ENCODE measurements at regions not wholly inside any gene's neighbourhood (a gene's known extent, or its start where the extent isn't known, plus 50 kb on each side); places are given as distances from the start of the nearest gene placed in this dataset.

- no peak for DNase-seq
These were observed 231.3 kb downstream of the KLF13 start for GRCh38 chr15:31557899-31558298.

DNA sequence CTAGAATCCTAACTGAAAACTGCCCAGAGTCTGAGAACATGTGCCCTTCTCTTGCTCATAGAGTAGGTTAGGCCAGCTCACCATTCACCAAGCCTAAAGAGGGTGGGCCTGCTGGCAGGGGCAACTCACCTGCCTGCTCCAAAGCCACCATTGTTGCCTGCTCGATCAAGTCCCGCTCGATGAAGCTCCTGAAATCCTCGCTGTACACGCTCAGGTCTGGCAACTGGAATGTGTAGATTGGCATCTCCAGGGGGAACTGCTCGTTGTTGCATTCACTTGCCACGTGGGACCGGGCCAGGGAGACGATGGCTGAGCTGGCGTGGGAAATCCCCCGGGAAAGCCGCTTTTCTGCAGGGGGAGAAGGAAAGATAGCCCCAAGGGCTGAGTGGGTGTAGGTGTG, 232.2 kb downstream of the KLF13 start:
- no peak for DNase-seq

DNA sequence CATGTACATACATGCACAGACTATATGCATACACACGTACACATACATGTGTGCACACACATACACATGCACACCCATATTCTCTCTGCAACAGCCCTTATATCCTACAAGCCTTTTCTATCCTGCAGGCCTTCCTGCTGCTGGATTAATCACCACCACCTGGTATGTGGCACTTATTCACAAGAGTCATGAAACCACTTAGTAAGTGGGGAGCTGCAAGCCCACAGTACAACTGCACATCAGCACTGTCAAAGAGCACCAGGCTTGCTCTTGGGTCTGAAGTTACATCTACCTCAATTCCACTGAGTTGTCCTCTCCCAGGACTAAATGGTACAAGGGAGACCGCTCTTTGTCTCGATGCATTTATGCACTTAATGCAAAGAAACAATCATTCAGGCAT, 233.2 kb downstream of the KLF13 start:
- no peak for DNase-seq

- no peak for DNase-seq
These were observed 234.0 kb downstream of the KLF13 start for GRCh38 chr15:31560643-31561042.

- DNase-seq: no peak
These were observed 234.5 kb downstream of the KLF13 start for GRCh38 chr15:31561156-31561555.

GRCh38 chr15:31563001-31563400, 236.4 kb downstream of the KLF13 start:
- no peak for DNase-seq

- DNase-seq: no peak
These were observed 236.8 kb downstream of the KLF13 start for GRCh38 chr15:31563421-31563820.

GRCh38 chr15:31567861-31568260, 241.2 kb downstream of the KLF13 start:
- DNase-seq: no peak

- no peak for DNase-seq
These were observed 243.2 kb downstream of the KLF13 start for GRCh38 chr15:31569836-31570235.

DNA sequence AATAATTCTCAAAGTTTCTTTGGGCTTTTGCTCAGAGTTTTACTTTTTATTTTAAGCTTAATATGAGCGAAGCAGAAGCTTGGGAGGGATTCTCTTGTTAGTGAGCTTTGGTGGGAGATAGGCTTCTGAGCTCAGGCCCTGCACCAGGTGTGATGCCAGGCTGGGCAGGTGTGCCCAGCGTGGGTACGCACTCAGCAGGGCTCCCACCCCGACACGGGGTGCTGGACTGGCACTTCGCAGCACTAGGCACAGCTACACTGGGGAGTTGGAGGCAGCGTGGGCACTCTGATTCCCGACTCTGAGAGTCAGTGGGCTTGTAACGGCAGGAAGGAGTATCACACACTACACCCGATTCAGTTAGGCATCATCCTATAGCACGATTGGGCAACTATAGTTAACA, 244.0 kb downstream of the KLF13 start:
- no peak for DNase-seq

DNA sequence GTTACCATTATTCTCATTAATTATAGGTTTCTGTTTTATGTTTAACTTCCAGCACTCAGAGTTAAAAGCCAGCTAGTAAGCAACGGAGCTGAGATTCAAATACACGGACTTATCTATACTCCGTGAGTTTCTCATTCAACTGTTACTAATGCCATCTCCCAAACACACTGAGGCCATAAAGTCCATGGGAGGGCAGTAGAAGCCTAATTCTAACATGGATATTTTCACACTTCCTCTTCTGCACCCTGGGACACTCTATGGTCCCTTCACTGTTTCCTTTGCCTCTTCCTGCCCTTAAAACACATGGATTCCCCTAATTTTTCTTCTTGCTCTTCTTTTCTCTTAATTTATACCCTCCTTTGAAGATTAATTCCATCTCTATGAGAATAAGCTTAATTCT, 245.0 kb downstream of the KLF13 start:
- DNase-seq: no peak

GRCh38 chr15:31573759-31574158, 247.1 kb downstream of the KLF13 start:
- no peak for DNase-seq

GRCh38 chr15:31574766-31575165, 248.1 kb downstream of the KLF13 start:
- no peak for DNase-seq

GRCh38 chr15:31577108-31577507, 250.5 kb downstream of the KLF13 start:
- no peak for DNase-seq

GRCh38 chr15:31579282-31579681, 252.6 kb downstream of the KLF13 start:
- DNase-seq: no peak

DNA sequence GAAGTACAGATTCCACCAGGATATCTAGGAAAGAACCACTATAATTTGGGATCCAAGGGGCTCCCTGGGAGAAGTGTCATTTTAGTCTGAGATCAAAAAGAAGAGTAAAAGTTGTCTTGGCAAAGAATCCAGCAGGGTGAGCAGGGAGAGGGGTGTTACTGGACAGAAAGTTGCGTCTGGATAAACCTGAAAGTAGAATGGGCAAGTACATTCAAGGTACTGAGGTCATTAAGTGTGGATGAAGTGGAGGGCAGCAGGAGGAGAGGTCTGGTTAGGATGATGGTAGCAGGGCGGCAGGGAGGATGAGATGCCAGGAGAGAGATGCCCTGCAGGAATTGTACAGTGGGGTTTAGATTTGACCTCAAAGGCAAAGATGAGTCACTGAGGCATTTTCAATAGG, 253.3 kb downstream of the KLF13 start:
- DNase-seq: no peak

DNA sequence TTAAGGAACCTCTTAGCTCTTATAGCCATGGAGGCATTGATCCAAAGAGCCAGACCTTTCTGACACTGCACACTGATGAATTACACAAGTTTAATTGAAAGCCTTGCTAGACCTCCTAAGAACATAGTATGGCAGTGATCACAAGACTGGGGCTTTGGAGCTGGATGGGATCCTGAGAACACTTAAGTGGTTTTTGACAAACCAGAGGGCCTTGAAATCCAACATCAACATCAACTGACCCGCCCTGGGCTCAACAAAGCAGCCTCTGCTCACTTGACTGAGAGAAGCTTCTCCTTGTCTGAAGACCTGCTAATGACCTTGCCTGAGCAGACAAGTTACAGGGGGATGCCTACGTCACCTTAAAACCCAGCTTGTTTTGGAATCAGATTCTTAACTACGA, 257.6 kb downstream of the KLF13 start:
- DNase-seq: no peak

DNA sequence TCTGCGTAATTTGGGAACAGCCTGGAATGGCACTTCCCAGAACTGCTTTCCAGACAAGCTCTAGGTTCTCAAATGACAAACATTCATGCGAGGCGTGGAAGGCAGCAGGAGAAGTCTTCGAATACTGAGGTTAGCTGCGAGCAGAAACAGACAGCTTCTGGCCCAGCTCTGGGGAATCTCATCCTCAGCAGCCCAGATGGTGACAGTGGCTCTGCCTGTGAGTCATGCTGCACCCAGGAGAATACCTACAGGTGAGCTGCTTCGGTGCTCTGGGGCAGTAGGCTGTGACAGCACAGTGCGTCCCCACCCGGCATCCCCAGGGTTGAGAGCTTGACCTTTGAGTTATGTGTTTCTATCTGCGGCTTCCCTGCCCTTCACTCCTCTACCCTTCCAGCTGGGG, 258.6 kb downstream of the KLF13 start:
- no peak for DNase-seq

DNA sequence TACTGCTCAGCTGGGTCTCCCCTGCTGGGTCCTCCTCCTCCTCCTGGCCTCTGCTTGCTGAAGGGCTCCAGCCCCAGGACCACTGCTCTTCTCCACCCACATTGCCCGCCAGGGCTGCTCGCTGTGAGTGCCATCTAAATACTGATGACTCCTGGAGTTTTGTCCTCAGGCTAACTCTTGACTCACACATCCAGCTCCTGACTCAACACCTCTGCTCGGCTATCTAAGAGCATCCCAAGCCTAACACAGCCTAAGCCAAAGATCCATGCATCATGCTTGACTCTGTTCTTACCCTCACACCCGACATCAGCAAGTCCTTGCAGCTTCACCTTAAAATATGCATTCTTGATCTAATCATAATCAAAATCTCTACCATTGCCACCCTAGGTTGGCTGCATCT, 260.2 kb downstream of the KLF13 start:
- DNase-seq: no peak

- DNase-seq: no peak
These were observed 260.9 kb downstream of the KLF13 start for GRCh38 chr15:31587583-31587982.

DNA sequence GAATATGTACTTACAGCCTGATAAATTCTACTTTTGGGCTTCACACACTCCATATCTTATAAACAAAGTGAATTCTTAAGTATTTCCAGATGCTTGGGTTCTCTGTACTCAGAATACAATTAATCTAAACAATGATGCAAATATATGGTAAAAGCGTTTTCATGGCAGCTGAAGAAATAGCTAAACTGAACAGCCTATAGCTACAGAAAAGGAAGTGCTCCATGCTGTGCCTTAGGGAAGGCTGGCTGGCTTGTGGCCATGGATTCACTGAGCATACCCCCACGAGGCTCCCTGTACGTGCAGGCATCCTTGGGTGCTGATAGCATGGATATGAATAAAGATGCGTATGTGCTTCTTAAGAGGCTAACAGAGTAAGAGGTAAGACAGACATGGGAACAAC, 264.0 kb downstream of the KLF13 start:
- no peak for DNase-seq

DNA sequence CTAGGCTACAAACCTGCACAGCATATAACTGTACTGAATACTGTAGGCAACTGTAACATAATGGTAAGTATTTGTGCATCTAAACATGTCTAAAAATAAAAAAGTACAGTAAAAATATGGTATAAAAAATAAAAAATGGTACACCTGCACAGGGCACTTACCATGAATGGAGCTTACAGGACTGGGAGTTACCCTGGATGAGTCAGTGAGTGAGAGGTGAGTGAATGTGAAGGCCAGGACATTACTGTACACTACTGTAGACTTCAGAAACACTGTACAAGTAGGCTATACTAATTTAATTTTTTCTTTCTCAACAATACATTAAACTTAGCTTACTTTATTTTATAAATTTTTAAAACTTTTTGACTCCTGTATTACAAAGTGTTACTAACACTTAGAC, 265.3 kb downstream of the KLF13 start:
- no peak for DNase-seq

DNA sequence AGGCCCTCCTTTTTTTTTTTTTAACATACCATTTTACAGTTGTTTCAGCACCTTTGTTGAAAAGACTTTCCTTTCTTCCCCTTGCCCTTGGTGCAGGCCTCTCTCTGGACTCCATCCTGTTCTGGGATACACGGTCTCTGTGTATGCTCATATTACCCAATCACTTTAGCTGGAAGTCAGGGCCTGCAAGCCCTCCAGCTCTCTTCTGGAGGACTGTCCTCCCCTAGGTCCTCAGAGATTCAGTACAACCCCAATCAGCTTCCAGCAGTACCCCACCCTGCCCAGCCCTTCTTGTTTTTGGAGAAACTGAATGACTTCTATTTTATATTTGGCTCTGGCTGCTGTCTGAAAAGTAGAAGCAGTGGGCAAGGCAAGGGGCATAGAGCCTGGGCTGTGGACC, 270.8 kb downstream of the KLF13 start:
- no peak for DNase-seq

- no peak for DNase-seq
These were observed 272.0 kb downstream of the KLF13 start for GRCh38 chr15:31598620-31599019.

DNA sequence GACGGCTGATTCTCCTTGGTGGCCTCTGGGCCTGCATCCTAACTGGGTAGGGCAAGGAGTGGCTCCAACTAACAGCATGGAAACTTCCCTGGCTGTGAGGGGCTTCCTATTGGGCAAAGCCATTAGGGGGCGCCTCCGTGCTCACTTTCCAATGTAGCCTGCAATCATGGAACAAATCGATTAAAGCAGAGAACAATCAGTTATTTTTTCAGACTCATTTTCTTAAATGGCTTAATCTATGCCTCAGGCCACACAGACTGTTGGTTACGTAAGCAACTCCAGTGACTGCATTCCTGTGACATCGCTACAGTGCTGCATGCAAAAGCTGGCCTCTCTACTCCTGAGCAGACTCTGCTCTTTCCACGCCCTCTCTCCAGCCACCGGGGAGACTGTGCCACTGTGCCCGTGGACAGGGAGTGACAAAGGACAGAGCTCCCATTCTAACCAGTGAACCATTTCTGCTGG, 278.9 kb downstream of the KLF13 start:
- DNase-seq: no peak

GRCh38 chr15:31606194-31606669, 279.6 kb downstream of the KLF13 start:
- no peak for DNase-seq
